Right lobe of liver (tissue), 4 donors: ENCODE measurements at regions not wholly inside any gene's neighbourhood (a gene's known extent, or its start where the extent isn't known, plus 50 kb on each side); places are given as distances from the start of the nearest gene placed in this dataset.

Source experiments
- CTCF ChIP-seq, 4 donors: fragments of 200-600 bp in 3 of 4; fragments of 450-650 bp in 1 of 4; IDR thresholded peaks; one replicate each; pipeline versions ENCODE4 v1.5.1 to v1.8.0; 2016 to 2022; ENCODE audit warnings: antibody characterized with exemption in 4 of 4, mild to moderate bottlenecking in 2 of 4
- POLR2A ChIP-seq: fragments of 450-650 bp; IDR thresholded peaks from one replicate; pipeline ENCODE4 v1.6.1; 2017; ENCODE audit warnings: antibody characterized with exemption, mild to moderate bottlenecking
- donor health status: DM: no; HTN: no; CAD: no.
- donor health status: DM: no; HTN: no; CAD: no.
- donor health status: DM: no; HTN: yes; CAD: no.

DNA sequence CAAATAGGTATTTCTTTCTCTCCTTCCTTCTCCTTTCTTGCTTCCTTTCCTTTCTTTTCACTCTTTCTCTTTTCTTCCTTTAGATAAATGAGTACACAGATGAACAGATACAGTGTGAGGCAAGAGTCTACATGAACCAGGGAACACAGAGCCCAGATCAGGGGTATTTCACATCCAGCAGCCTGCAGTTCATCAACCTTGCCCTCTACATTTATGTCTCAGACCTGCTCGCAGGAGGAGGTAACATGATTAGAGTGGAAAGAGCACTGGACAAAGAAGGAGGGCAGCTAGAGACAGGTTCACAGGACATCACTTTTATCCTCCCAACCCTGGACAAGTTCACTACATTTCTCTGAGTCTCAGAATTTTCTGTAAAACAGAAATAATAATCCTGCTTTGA, 773.1 kb downstream of the NTRK3 start:
- TF ChIP-seq CTCF (IDR thresholded peaks at IDR 0.05) (no peak), POLR2A (no peak)
